ENCODE measurements at regions not wholly inside any gene's neighbourhood (a gene's known extent, or its start where the extent isn't known, plus 50 kb on each side); places are given as distances from the start of the nearest gene placed in this dataset.

DNA sequence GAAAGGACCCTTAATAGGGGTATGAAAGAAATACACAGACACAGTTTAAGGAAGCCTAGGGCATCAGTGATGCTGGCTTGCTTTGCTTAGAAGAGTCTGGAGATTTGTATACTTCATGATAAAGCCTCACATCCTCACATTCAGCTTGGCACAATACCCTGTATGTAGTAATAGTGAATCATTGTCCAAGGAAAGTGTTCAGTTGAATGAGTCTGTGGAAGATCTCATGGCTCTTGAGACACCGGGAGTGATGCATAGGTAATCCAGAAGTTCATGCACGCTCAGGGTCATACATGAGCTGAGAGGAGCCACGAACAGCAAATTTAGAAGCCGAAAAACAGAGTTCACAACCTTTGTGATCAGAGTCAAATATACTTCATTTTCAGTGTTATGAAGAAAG lies 537.2 kb upstream of the TMPRSS15 start:
- no peak for TF ChIP-seq POLR2A (IDR thresholded peaks at IDR 0.05; ENCODE audit: extremely low read depth, insufficient read length)
- TF ChIP-seq, protein P1, sequence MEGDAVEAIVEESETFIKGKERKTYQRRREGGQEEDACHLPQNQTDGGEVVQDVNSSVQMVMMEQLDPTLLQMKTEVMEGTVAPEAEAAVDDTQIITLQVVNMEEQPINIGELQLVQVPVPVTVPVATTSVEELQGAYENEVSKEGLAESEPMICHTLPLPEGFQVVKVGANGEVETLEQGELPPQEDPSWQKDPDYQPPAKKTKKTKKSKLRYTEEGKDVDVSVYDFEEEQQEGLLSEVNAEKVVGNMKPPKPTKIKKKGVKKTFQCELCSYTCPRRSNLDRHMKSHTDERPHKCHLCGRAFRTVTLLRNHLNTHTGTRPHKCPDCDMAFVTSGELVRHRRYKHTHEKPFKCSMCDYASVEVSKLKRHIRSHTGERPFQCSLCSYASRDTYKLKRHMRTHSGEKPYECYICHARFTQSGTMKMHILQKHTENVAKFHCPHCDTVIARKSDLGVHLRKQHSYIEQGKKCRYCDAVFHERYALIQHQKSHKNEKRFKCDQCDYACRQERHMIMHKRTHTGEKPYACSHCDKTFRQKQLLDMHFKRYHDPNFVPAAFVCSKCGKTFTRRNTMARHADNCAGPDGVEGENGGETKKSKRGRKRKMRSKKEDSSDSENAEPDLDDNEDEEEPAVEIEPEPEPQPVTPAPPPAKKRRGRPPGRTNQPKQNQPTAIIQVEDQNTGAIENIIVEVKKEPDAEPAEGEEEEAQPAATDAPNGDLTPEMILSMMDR (IDR thresholded peaks at IDR 0.05; ENCODE audit: low read depth, low read length), result no peak
- TF ChIP-seq, protein P2, sequence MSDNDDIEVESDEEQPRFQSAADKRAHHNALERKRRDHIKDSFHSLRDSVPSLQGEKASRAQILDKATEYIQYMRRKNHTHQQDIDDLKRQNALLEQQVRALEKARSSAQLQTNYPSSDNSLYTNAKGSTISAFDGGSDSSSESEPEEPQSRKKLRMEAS (IDR thresholded peaks at IDR 0.05; ENCODE audit: low read depth, low read length), result no peak
